DOHH2 (cell line): ENCODE measurements at regions not wholly inside any gene's neighbourhood (a gene's known extent, or its start where the extent isn't known, plus 50 kb on each side); places are given as distances from the start of the nearest gene placed in this dataset.

ENCODE experiments used
- CTCF ChIP-seq: fragments of 200-600 bp; sonication (generic); IDR thresholded peaks from one replicate; pipeline ENCODE4 v1.5.1; 2014; ENCODE audit warnings: antibody characterized with exemption, mild to moderate bottlenecking, low read depth, low read length; ENCODE audit not compliant: poor library complexity, severe bottlenecking
- EZH2phosphoT487 ChIP-seq: fragments of 200-600 bp; sonication (generic); IDR thresholded peaks from 2 replicates; pipeline ENCODE4 v1.6.1; 2017; ENCODE audit warnings: borderline replicate concordance, mild to moderate bottlenecking, antibody characterized with exemption, low read length, moderate library complexity, mixed read lengths

GRCh38 chr17:51546114-51546513, 285.8 kb downstream of the UTP18 start:
- TF ChIP-seq CTCF (no peak), EZH2phosphoT487 (no peak)
